ENCODE measurements at regions not wholly inside any gene's neighbourhood (a gene's known extent, or its start where the extent isn't known, plus 50 kb on each side); places are given as distances from the start of the nearest gene placed in this dataset.

- no peaks in the 10 kb centered on the region for H3K9me3 Mint-ChIP-seq (ENCODE audit: unreplicated experiment)
- no peak overlapping the region for H3K4me2 ChIP-seq (ENCODE audit: low read length)
Observed at GRCh38 chr5:102570747-102571146, 71.9 kb upstream of the SLCO6A1 start.

GRCh38 chr5:102578362-102578761, 79.6 kb upstream of the SLCO6A1 start:
- H3K9me3 Mint-ChIP-seq (ENCODE audit: unreplicated experiment) = no peaks in the 10 kb centered on the region
- Histone ChIP-seq H3K9ac (ENCODE audit: low read length) (no peak overlapping the region), H3K27me3 (ENCODE audit: insufficient read depth, low read length) (peaks cover 2% of the 10 kb centered on the region), H3K4me1 (ENCODE audit: insufficient read depth, low read length) (no peaks in the 10 kb centered on the region), H3K36me3 (ENCODE audit: insufficient read depth, low read length) (no peaks in the 10 kb centered on the region), H3K4me2 (ENCODE audit: low read length) (no peak overlapping the region), H3K9me3 (ENCODE audit: insufficient read depth, low read depth, low read length) (no peaks in the 10 kb centered on the region), H3K4me3 (ENCODE audit: insufficient read depth, low read depth, low read length) (no peak overlapping the region), H3K27ac (ENCODE audit: low read depth, low read length) (no peak overlapping the region), H3K79me2 (ENCODE audit: insufficient read depth, low read length) (no peaks in the 10 kb centered on the region), H2AFZ (ENCODE audit: low read depth, low read length) (no peak overlapping the region), H4K20me1 (ENCODE audit: insufficient read depth, low read length) (no peaks in the 10 kb centered on the region)
- no peak overlapping the region for H3K27ac Mint-ChIP-seq (ENCODE audit: unreplicated experiment)
- H3K4me1 Mint-ChIP-seq (ENCODE audit: low read depth, unreplicated experiment) = peaks cover 12% of the 10 kb centered on the region
- no peaks in the 10 kb centered on the region for H3K36me3 Mint-ChIP-seq (ENCODE audit: low read depth, unreplicated experiment)
- H3K4me3 Mint-ChIP-seq (ENCODE audit: unreplicated experiment) = no peak overlapping the region
- FAIRE-seq (no peak), DNase-seq (ENCODE audit: low read depth) (no peak)
- TF ChIP-seq CTCF (IDR thresholded peaks at IDR 0.05; ENCODE audit: insufficient read depth, low read depth, low read length) (no peak), EZH2 (IDR thresholded peaks at IDR 0.05; ENCODE audit: insufficient read depth, low read length) (no peak)
- no peaks in the 10 kb centered on the region for H3K27me3 Mint-ChIP-seq (ENCODE audit: low read depth, unreplicated experiment)

More at GRCh38 chr5:102570747-102571146, 71.9 kb upstream of the SLCO6A1 start:
- Mint-ChIP-seq H3K4me1 (ENCODE audit: low read depth, unreplicated experiment) (no peaks in the 10 kb centered on the region), H3K27ac (ENCODE audit: unreplicated experiment) (no peak overlapping the region), H3K4me3 (ENCODE audit: unreplicated experiment) (no peak overlapping the region), H3K36me3 (ENCODE audit: low read depth, unreplicated experiment) (no peaks in the 10 kb centered on the region), H3K27me3 (ENCODE audit: low read depth, unreplicated experiment) (peaks cover 2% of the 10 kb centered on the region)
- Histone ChIP-seq H3K9ac (ENCODE audit: low read length) (no peak overlapping the region), H3K27ac (ENCODE audit: low read depth, low read length) (no peak overlapping the region), H3K4me1 (ENCODE audit: insufficient read depth, low read length) (no peaks in the 10 kb centered on the region), H3K27me3 (ENCODE audit: insufficient read depth, low read length) (no peaks in the 10 kb centered on the region), H3K36me3 (ENCODE audit: insufficient read depth, low read length) (no peaks in the 10 kb centered on the region), H2AFZ (ENCODE audit: low read depth, low read length) (no peak overlapping the region), H4K20me1 (ENCODE audit: insufficient read depth, low read length) (no peaks in the 10 kb centered on the region), H3K9me3 (ENCODE audit: insufficient read depth, low read depth, low read length) (no peaks in the 10 kb centered on the region), H3K4me3 (ENCODE audit: insufficient read depth, low read depth, low read length) (no peak overlapping the region), H3K79me2 (ENCODE audit: insufficient read depth, low read length) (no peaks in the 10 kb centered on the region)
- FAIRE-seq (no peak), DNase-seq (ENCODE audit: low read depth) (no peak)
- TF ChIP-seq CTCF (IDR thresholded peaks at IDR 0.05; ENCODE audit: insufficient read depth, low read depth, low read length) = no peak
- TF ChIP-seq EZH2 (IDR thresholded peaks at IDR 0.05; ENCODE audit: insufficient read depth, low read length) = no peak

GRCh38 chr5:102579379-102579778, 80.6 kb upstream of the SLCO6A1 start:
- no peaks in the 10 kb centered on the region for H3K9me3 ChIP-seq (ENCODE audit: insufficient read depth, low read depth, low read length)
- FAIRE-seq (no peak), DNase-seq (ENCODE audit: low read depth) (no peak)
- Mint-ChIP-seq H3K36me3 (ENCODE audit: low read depth, unreplicated experiment) (no peaks in the 10 kb centered on the region), H3K27ac (ENCODE audit: unreplicated experiment) (no peak overlapping the region), H3K27me3 (ENCODE audit: low read depth, unreplicated experiment) (no peaks in the 10 kb centered on the region), H3K4me1 (ENCODE audit: low read depth, unreplicated experiment) (peaks cover 12% of the 10 kb centered on the region), H3K9me3 (ENCODE audit: unreplicated experiment) (no peaks in the 10 kb centered on the region), H3K4me3 (ENCODE audit: unreplicated experiment) (no peak overlapping the region)
- no peak for TF ChIP-seq CTCF (IDR thresholded peaks at IDR 0.05; ENCODE audit: insufficient read depth, low read depth, low read length)
- TF ChIP-seq EZH2 (IDR thresholded peaks at IDR 0.05; ENCODE audit: insufficient read depth, low read length) = no peak
- peaks cover 2% of the 10 kb centered on the region for H3K27me3 ChIP-seq (ENCODE audit: insufficient read depth, low read length)
- H3K27ac ChIP-seq (ENCODE audit: low read depth, low read length) = no peak overlapping the region
- H2AFZ ChIP-seq (ENCODE audit: low read depth, low read length) = no peak overlapping the region
- H3K79me2 ChIP-seq (ENCODE audit: insufficient read depth, low read length) = no peaks in the 10 kb centered on the region
- H3K9ac ChIP-seq (ENCODE audit: low read length) = no peak overlapping the region
- H3K4me3 ChIP-seq (ENCODE audit: insufficient read depth, low read depth, low read length) = no peak overlapping the region
- H3K4me2 ChIP-seq (ENCODE audit: low read length) = no peak overlapping the region
- no peaks in the 10 kb centered on the region for H3K36me3 ChIP-seq (ENCODE audit: insufficient read depth, low read length)
- H3K4me1 ChIP-seq (ENCODE audit: insufficient read depth, low read length) = no peaks in the 10 kb centered on the region
- no peaks in the 10 kb centered on the region for H4K20me1 ChIP-seq (ENCODE audit: insufficient read depth, low read length)
